Smooth muscle cell (in vitro differentiated cells): ENCODE measurements at regions not wholly inside any gene's neighbourhood (a gene's known extent, or its start where the extent isn't known, plus 50 kb on each side); places are given as distances from the start of the nearest gene placed in this dataset.

Source experiments
- DNase-seq: peaks from one replicate; lab custom pipeline; 2025; ENCODE audit not compliant: unreplicated experiment; lab: John Stamatoyannopoulos, UW
- H2AFZ ChIP-seq: fragments of 200-600 bp; sonication (generic); 2 replicates; pipeline ENCODE4 v1.6.0; 2016; ENCODE audit warnings: antibody characterized with exemption, low read depth, mild to moderate bottlenecking
- H3F3A ChIP-seq: fragments of 200-600 bp; sonication (generic); 2 replicates; pipeline ENCODE4 v1.6.0; 2017; ENCODE audit warnings: antibody characterized with exemption, low read depth
- H3K27ac ChIP-seq: fragments of 200-600 bp; sonication (generic); 2 replicates; pipeline ENCODE4 v1.5.1; 2016; ENCODE audit warnings: low read depth, mild to moderate bottlenecking
- H3K27me3 ChIP-seq: fragments of 200-600 bp; sonication (generic); 2 replicates; pipeline ENCODE4 v1.6.1; 2016; ENCODE audit warnings: low read depth, mild to moderate bottlenecking
- H3K36me3 ChIP-seq: fragments of 200-600 bp; sonication (generic); 2 replicates; pipeline ENCODE4 v1.5.1; 2016; ENCODE audit warnings: low read depth
- H3K4me1 ChIP-seq: fragments of 200-600 bp; sonication (generic); 2 replicates; pipeline ENCODE4 v1.5.1; 2016; ENCODE audit warnings: low read depth
- H3K4me2 ChIP-seq: fragments of 200-600 bp; sonication (generic); 2 replicates; pipeline ENCODE4 v1.6.0; 2016; ENCODE audit warnings: mild to moderate bottlenecking
- H3K4me3 ChIP-seq: fragments of 200-600 bp; sonication (generic); 2 replicates; pipeline ENCODE4 v1.5.1; 2016; ENCODE audit warnings: mild to moderate bottlenecking
- H3K79me2 ChIP-seq: fragments of 200-600 bp; sonication (generic); 2 replicates; pipeline ENCODE4 v1.6.0; 2016; ENCODE audit warnings: low read depth, mild to moderate bottlenecking
- H3K9ac ChIP-seq: fragments of 200-600 bp; sonication (generic); 2 replicates; pipeline ENCODE4 v1.6.0; 2016; ENCODE audit warnings: low read depth
- H3K9me3 ChIP-seq: fragments of 200-600 bp; sonication (generic); replicated peaks from 2 replicates; pipeline ENCODE4 v1.5.1; 2016; ENCODE audit warnings: low read depth
- H4K20me1 ChIP-seq: fragments of 200-600 bp; sonication (generic); 2 replicates; pipeline ENCODE4 v1.6.0; 2016; ENCODE audit warnings: low read depth
- WGBS: methylation state at CpG from one replicate; pipeline ENCODE4 v1.1.7; 2016; ENCODE audit warnings: low lambda C conversion rate; 5-methylcytosine and 5-hydroxymethylcytosine counted together
- TF ChIP-seq, protein P1 (sequence below): fragments of 200-600 bp; sonication (generic); IDR thresholded peaks from 2 replicates; pipeline ENCODE4 v1.5.1; 2017; ENCODE audit warnings: borderline replicate concordance, mild to moderate bottlenecking, antibody characterized with exemption; ENCODE audit not compliant: insufficient read depth, poor library complexity, severe bottlenecking

DNA sequence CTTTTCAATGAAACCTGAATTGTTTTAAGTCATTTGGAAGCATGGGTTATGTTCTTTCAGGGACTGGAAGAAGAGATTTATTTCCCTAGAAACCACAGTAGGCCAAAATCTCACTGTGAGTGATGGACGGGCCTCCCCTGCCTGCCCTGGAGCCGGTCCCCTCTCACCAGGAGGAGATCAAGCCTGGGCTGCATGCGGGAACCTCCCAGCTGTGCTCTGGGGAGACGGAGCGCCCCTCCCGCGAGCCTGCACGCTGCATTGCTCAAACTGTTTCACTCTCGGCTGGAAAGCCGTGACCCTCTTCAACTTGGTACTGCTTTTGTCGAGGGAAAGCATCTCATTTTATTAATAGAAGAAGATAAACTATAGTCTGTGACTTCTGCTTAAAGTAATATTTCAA is 85.4 kb downstream of the IRX2 start:
- 66% methylated on average over 11 of the region's 11 CpGs for WGBS
- no peak overlapping the region for H3K4me2 ChIP-seq

DNA sequence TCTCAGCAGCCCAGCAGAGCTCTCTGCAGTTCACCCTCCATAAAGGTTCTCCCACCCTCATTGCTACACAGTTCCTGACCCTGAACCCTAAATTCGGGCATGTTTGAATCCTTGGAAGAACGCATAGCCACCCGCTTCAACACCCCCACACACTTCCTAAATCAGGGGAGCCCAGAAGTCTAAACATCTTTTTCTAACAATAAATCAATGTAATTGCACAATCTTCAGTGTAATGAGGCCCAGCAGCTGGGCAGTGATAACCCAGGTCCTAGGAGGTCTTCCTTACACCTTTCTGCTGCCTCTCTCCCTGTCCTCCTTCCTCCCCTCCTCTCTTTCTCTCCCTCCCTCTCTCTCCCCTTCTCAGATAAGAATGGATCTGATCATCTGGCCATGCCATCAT is 88.0 kb downstream of the IRX2 start:
- Histone ChIP-seq H3K4me1 (no peaks in the 10 kb centered on the region), H3K27me3 (peaks cover 7% of the 10 kb centered on the region), H3K9ac (no peak overlapping the region), H3K79me2 (no peaks in the 10 kb centered on the region), H3K27ac (no peak overlapping the region), H3K4me2 (no peak overlapping the region), H3F3A (no peaks in the 10 kb centered on the region), H4K20me1 (no peaks in the 10 kb centered on the region), H3K36me3 (no peaks in the 10 kb centered on the region), H2AFZ (no peak overlapping the region), H3K9me3 (no peaks in the 10 kb centered on the region), H3K4me3 (no peak overlapping the region)
- TF ChIP-seq, protein P1, sequence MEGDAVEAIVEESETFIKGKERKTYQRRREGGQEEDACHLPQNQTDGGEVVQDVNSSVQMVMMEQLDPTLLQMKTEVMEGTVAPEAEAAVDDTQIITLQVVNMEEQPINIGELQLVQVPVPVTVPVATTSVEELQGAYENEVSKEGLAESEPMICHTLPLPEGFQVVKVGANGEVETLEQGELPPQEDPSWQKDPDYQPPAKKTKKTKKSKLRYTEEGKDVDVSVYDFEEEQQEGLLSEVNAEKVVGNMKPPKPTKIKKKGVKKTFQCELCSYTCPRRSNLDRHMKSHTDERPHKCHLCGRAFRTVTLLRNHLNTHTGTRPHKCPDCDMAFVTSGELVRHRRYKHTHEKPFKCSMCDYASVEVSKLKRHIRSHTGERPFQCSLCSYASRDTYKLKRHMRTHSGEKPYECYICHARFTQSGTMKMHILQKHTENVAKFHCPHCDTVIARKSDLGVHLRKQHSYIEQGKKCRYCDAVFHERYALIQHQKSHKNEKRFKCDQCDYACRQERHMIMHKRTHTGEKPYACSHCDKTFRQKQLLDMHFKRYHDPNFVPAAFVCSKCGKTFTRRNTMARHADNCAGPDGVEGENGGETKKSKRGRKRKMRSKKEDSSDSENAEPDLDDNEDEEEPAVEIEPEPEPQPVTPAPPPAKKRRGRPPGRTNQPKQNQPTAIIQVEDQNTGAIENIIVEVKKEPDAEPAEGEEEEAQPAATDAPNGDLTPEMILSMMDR: no peak
- WGBS: 48% methylated on average over 3 of the region's 3 CpGs
- DNase-seq: no peak

More for the DNA sequence above, 85.4 kb downstream of the IRX2 start:
- Histone ChIP-seq H2AFZ (no peak overlapping the region), H3K9ac (no peak overlapping the region), H3K4me3 (no peak overlapping the region), H3K36me3 (no peaks in the 10 kb centered on the region), H4K20me1 (no peaks in the 10 kb centered on the region), H3F3A (no peaks in the 10 kb centered on the region), H3K27me3 (peaks cover 7% of the 10 kb centered on the region), H3K9me3 (no peaks in the 10 kb centered on the region), H3K79me2 (no peaks in the 10 kb centered on the region), H3K27ac (no peak overlapping the region), H3K4me1 (no peaks in the 10 kb centered on the region)
- TF ChIP-seq, protein P1: no peak
- no peak for DNase-seq

DNA sequence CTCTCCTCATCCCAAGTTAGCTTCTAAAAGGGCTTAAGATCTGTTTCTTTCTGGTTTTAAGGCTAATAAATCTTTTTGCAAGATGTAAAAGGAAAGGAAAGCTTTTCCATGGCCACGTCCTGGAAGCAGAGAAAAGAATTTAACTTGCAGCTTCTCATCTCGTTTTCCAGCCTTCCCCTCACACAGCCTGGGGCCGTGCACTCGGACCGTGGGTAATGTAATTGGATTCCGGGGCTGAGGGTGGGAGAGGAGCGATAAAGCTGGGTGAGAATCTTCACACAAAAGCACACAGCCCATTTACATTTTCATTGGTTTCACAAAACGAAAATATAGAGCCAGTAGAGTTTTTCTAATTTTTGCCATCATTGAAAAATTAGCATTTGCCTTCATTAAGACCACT is 91.2 kb downstream of the IRX2 start:
- H3K4me2 ChIP-seq: no peak overlapping the region
- 43% methylated on average over 8 of the region's 8 CpGs for WGBS

More for the DNA sequence above, 91.2 kb downstream of the IRX2 start:
- H4K20me1 ChIP-seq: no peaks in the 10 kb centered on the region
- H3K79me2 ChIP-seq: no peaks in the 10 kb centered on the region
- no peak overlapping the region for H3K4me3 ChIP-seq
- no peak overlapping the region for H3K9ac ChIP-seq
- peaks cover 7% of the 10 kb centered on the region for H3K27me3 ChIP-seq
- H3K9me3 ChIP-seq: no peaks in the 10 kb centered on the region
- H2AFZ ChIP-seq: no peak overlapping the region
- DNase-seq: no peak
- H3K36me3 ChIP-seq: no peaks in the 10 kb centered on the region
- no peaks in the 10 kb centered on the region for H3K4me1 ChIP-seq
- no peaks in the 10 kb centered on the region for H3F3A ChIP-seq
- H3K27ac ChIP-seq: no peak overlapping the region
- TF ChIP-seq, protein P1: no peak
